ENCODE measurements at regions not wholly inside any gene's neighbourhood (a gene's known extent, or its start where the extent isn't known, plus 50 kb on each side); places are given as distances from the start of the nearest gene placed in this dataset.

DNA sequence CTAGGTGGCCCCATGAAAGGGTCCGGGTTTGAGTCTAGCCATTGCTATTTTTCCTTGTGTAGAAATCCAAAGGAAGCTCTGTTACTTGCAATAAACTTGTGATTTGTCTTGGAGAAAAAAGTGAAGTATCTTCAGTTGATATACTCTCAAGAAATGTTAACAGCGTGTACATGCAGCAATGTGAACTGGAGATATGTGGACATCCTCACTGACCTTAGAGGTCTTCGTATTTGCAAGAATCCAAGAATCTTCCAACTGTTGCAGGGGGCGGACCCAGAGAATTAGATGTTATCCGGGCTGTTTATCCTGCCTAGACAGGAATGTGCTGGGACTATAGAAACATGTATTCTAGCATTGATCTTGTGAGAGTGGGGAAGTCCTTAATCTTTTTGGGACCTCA, 187.6 kb downstream of the KCNS3 start:
- no peak overlapping the region for H3K27ac ChIP-seq
- no peak for TF ChIP-seq CTCF (IDR thresholded peaks at IDR 0.05)
- TF ChIP-seq ZFX (IDR thresholded peaks at IDR 0.05; ENCODE audit: borderline replicate concordance): no peak

DNA sequence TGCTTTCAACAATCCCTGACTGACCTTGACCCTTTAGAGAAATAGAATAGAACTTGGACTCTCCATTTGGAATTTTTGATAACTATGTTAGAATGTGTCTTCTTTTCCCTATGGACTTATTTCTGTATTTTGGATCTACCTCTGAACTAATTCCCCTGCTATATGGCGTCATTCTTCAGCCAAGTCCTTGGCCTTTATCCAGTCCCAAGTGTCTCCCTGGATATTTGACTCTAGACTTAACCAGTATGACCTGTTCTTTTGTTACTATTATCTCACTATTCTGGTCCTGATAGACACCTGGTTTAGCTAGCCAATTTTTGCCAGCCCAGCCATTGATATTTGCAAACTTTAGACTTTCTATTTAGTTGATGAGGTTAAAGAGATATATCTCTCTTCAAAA, 186.8 kb downstream of the KCNS3 start:
- TF ChIP-seq ZFX (IDR thresholded peaks at IDR 0.05; ENCODE audit: borderline replicate concordance) (no peak), CTCF (IDR thresholded peaks at IDR 0.05) (no peak)
- no peak overlapping the region for H3K27ac ChIP-seq

- H3K27ac ChIP-seq: no peak overlapping the region
- TF ChIP-seq CTCF (IDR thresholded peaks at IDR 0.05): no peak
- no peak for TF ChIP-seq ZFX (IDR thresholded peaks at IDR 0.05; ENCODE audit: borderline replicate concordance)
These were observed 185.5 kb downstream of the KCNS3 start for GRCh38 chr2:18063826-18064470.

- no peak overlapping the region for H3K27ac ChIP-seq
- TF ChIP-seq ZFX (IDR thresholded peaks at IDR 0.05; ENCODE audit: borderline replicate concordance) (no peak), CTCF (IDR thresholded peaks at IDR 0.05) (no peak)
These were observed 184.4 kb downstream of the KCNS3 start for GRCh38 chr2:18062892-18063291.

- no peak overlapping the region for H3K27ac ChIP-seq
- no peak for TF ChIP-seq CTCF (IDR thresholded peaks at IDR 0.05)
- TF ChIP-seq ZFX (IDR thresholded peaks at IDR 0.05; ENCODE audit: borderline replicate concordance): no peak
These were observed 183.2 kb downstream of the KCNS3 start for GRCh38 chr2:18061717-18062116.

DNA sequence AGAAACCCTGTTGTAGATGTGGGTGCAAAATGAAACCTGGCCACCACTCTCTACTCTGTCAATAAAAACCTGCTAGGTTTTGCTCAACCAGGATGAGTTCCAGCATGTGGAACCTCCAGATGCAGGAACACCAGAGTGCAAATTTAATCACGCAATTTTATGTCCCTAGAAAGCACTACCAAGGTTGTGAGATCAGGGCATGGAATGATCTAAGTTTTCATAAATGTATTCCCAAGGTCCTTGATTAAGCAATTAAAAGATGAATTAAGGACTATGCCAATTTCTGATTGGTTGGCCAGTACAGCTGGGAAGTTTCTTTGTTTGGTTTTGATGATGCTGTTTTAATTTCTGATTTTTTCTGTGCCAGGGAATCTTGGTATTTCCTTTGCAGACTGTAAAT, 179.2 kb downstream of the KCNS3 start:
- H3K27ac ChIP-seq: no peak overlapping the region
- TF ChIP-seq ZFX (IDR thresholded peaks at IDR 0.05; ENCODE audit: borderline replicate concordance) (no peak), CTCF (IDR thresholded peaks at IDR 0.05) (no peak)

GRCh38 chr2:18055290-18055689, 176.8 kb downstream of the KCNS3 start:
- TF ChIP-seq ZFX (IDR thresholded peaks at IDR 0.05; ENCODE audit: borderline replicate concordance): no peak
- no peak for TF ChIP-seq CTCF (IDR thresholded peaks at IDR 0.05)

More at GRCh38 chr2:18055290-18055689, 176.8 kb downstream of the KCNS3 start:
- no peak overlapping the region for H3K27ac ChIP-seq
